Left lung (tissue), 4 donors: ENCODE measurements at regions not wholly inside any gene's neighbourhood (a gene's known extent, or its start where the extent isn't known, plus 50 kb on each side); places are given as distances from the start of the nearest gene placed in this dataset.
"Not testable (repeated sequence)": the region's sequence is repeated elsewhere in the genome, so short reads cannot be mapped to it uniquely, and the experiment has no call there.

Experiments used
- ATAC-seq: fragments of 200-7000 bp; cut with Tn5 transposase; one replicate; pipeline ENCODE4 v1.9.1; 2020; ENCODE audit warnings: moderate library complexity
- DNase-seq, 4 donors: peaks; one replicate each; pipeline ENCODE4 v3.0.0-alpha.2; 2013 to 2020
- H3K27ac ChIP-seq, 2 donors: fragments of 200-600 bp; sonication (generic) in 1 of 2; one replicate each; pipeline versions ENCODE4 v1.5.0 to v1.8.0; 2020 to 2021
- H3K27me3 ChIP-seq, 2 donors: fragments of 200-600 bp; sonication (generic) in 1 of 2; one replicate each; pipeline versions ENCODE4 v1.5.0 to v1.8.0; 2020 to 2021
- H3K36me3 ChIP-seq, 2 donors: fragments of 200-600 bp; sonication (generic) in 1 of 2; one replicate each; pipeline versions ENCODE4 v1.5.0 to v1.8.0; 2020 to 2021
- H3K4me1 ChIP-seq, 2 donors: fragments of 200-600 bp; one replicate each; pipeline ENCODE4 v1.8.0; 2021
- H3K4me3 ChIP-seq, 2 donors: fragments of 200-600 bp; sonication (generic) in 1 of 2; one replicate each; pipeline versions ENCODE4 v1.5.0 to v1.8.0; 2020 to 2021; ENCODE audit warnings: mild to moderate bottlenecking in 1 of 2
- H3K9me3 ChIP-seq, 2 donors: fragments of 200-600 bp; sonication (generic) in 1 of 2; one replicate each; pipeline versions ENCODE4 v1.5.0 to v1.8.0; 2020 to 2021
- intact Hi-C, 2 donors: fragments of 100-400 bp; cut with DNase I; formaldehyde crosslinking; loops; one replicate each; pipeline versions ENCODE4 v1.11.2 to v1.14.2; 2022
- TF ChIP-seq, protein P1 (sequence below), 2 donors: fragments of 200-600 bp; sonication (generic) in 1 of 2; IDR thresholded peaks; one replicate each; pipeline versions ENCODE4 v1.5.0 to v1.8.0; 2021; ENCODE audit warnings: antibody characterized with exemption in 2 of 2
- donor health status: DM: no; HTN: yes; CAD: no.
- donor health status: DM: no; HTN: no; CAD: no.

DNA sequence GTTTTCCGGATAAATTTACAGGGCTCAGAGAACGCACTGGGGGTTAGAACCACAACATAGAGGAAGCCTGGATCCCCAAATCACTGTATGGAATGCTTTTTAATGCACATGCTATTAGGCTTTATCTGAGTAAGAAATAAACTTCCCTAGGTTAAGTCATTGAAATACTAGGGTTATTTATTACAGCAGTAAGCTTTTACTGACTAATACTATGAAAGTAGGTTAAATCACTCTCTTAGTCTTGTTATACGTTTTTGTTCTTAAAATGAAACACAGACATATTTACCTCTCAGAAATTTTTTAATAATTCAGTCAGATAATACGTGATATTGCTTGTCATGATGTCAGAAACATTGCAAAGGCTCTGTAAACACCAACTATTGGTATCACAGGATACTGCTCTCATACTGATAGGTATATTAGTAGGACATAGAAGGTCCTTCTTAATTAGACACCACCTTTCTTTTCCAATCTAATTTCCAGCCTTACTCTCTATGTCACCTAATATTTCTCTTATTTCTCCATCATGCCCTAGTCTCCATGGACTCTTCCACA is 162.7 kb upstream of the NYAP2 start:
- DNase-seq (no peak), ATAC-seq (no peak)
- Histone ChIP-seq H3K4me1 (no peaks in the 10 kb centered on the region), H3K27ac (no peak overlapping the region), H3K27me3 (no peaks in the 10 kb centered on the region), H3K9me3 (no peaks in the 10 kb centered on the region), H3K36me3 (no peaks in the 10 kb centered on the region), H3K4me3 (no peak overlapping the region)
- TF ChIP-seq, protein P1, sequence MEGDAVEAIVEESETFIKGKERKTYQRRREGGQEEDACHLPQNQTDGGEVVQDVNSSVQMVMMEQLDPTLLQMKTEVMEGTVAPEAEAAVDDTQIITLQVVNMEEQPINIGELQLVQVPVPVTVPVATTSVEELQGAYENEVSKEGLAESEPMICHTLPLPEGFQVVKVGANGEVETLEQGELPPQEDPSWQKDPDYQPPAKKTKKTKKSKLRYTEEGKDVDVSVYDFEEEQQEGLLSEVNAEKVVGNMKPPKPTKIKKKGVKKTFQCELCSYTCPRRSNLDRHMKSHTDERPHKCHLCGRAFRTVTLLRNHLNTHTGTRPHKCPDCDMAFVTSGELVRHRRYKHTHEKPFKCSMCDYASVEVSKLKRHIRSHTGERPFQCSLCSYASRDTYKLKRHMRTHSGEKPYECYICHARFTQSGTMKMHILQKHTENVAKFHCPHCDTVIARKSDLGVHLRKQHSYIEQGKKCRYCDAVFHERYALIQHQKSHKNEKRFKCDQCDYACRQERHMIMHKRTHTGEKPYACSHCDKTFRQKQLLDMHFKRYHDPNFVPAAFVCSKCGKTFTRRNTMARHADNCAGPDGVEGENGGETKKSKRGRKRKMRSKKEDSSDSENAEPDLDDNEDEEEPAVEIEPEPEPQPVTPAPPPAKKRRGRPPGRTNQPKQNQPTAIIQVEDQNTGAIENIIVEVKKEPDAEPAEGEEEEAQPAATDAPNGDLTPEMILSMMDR (IDR thresholded peaks at IDR 0.05) = no peak
- intact Hi-C loops = no loop called here

DNA sequence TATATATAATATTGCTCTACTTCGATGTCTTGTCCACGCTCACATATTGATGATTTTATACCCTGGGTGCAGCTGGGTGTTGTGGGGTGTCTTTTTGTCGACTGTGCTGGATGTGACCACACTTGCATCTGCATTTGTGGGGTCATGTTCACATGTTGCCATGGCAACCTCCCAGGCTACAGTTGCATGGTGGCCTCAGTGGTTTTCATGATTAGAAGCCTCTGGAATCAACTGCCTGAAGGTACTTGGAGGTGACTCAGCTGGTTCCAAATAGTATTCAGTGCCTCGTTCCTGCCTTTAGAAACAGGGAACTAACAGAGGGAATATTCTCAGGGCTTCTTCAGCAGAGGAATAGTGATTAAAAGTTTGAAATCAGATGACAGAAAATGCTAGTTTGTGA is 166.3 kb upstream of the NYAP2 start:
- Histone ChIP-seq H3K36me3 (no peaks in the 10 kb centered on the region), H3K9me3 (no peaks in the 10 kb centered on the region), H3K27ac (no peak overlapping the region), H3K27me3 (no peaks in the 10 kb centered on the region), H3K4me3 (no peak overlapping the region), H3K4me1 (no peaks in the 10 kb centered on the region)
- intact Hi-C loops = no loop called here
- DNase-seq = no peak
- TF ChIP-seq, protein P1 (IDR thresholded peaks at IDR 0.05) = no peak
- no peak for ATAC-seq

- no peak for DNase-seq
- Histone ChIP-seq H3K4me3 (no peak overlapping the region), H3K4me1 (no peaks in the 10 kb centered on the region), H3K27me3 (no peaks in the 10 kb centered on the region), H3K36me3 (no peaks in the 10 kb centered on the region), H3K9me3 (no peaks in the 10 kb centered on the region), H3K27ac (no peak overlapping the region)
- intact Hi-C loops = no loop called here
- no peak for ATAC-seq
- TF ChIP-seq, protein P1 (IDR thresholded peaks at IDR 0.05) = no peak
These were observed 167.6 kb upstream of the NYAP2 start for GRCh38 chr2:225231900-225232299.

- DNase-seq = peak in 1 of 4 donors; percentile 61
- H3K36me3 ChIP-seq, H3K27ac ChIP-seq, H3K27me3 ChIP-seq, H3K4me3 ChIP-seq, H3K9me3 ChIP-seq, H3K4me1 ChIP-seq, intact Hi-C loops, ATAC-seq: not testable (repeated sequence)
These were observed 170.2 kb upstream of the NYAP2 start for GRCh38 chr2:225229346-225229745.

DNA sequence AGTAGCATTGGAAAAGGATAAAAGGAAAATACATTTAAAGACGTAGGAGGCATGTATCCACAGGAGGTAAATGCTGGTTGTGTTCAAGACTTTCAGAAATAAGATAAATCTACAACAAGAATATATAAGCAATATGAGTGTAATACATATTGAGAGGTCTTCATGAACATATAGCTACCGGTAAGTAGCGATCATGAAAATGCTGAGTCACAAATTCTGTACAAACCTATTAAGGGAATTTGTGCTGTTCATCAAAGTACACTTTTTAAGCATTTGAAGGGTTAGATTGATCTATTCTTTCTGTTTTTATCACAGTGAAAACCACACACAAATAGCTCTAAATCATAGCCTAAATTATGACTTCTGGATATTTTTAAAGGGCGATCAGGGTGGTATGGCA is 173.1 kb upstream of the NYAP2 start:
- TF ChIP-seq, protein P1 (IDR thresholded peaks at IDR 0.05) = no peak
- ATAC-seq (no peak), DNase-seq (no peak)
- Histone ChIP-seq H3K4me3 (no peak overlapping the region), H3K27me3 (no peaks in the 10 kb centered on the region), H3K4me1 (no peaks in the 10 kb centered on the region), H3K27ac (no peak overlapping the region), H3K36me3 (no peaks in the 10 kb centered on the region), H3K9me3 (no peaks in the 10 kb centered on the region)
- intact Hi-C loops = no loop called here

DNA sequence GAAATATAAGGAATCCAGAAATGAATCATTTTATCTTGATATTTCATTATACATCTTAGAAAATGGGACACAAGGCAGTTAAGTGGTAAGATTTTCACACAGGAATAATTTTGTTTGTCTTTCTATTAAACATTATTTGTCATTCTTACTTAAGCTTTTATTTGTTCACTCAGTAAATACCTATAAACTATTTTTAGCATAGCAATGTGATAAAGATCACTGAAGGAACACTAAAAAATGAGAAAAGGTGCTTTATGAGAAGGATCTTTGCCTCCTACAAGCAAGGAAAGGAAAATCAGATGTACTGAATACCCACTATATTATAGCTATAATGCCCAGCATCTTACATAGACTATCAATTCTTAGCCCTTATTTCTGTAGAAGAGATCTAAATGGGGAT is 176.2 kb upstream of the NYAP2 start:
- Histone ChIP-seq H3K4me3 (no peak overlapping the region), H3K9me3 (no peaks in the 10 kb centered on the region), H3K27me3 (no peaks in the 10 kb centered on the region), H3K4me1 (no peaks in the 10 kb centered on the region), H3K27ac (no peak overlapping the region), H3K36me3 (no peaks in the 10 kb centered on the region)
- TF ChIP-seq, protein P1 (IDR thresholded peaks at IDR 0.05) = no peak
- ATAC-seq (no peak), DNase-seq (no peak)
- intact Hi-C loops = no loop called here
